Ectodermal cell (in vitro differentiated cells): ENCODE measurements at regions not wholly inside any gene's neighbourhood (a gene's known extent, or its start where the extent isn't known, plus 50 kb on each side); places are given as distances from the start of the nearest gene placed in this dataset.

Source experiments
- H3K27ac ChIP-seq: 2 replicates; pipeline ENCODE4 v1.7.0; 2013; ENCODE audit warnings: mild to moderate bottlenecking, low read depth, low read length; ENCODE audit not compliant: insufficient read depth, poor library complexity, severe bottlenecking
- H3K27me3 ChIP-seq: 2 replicates; pipeline ENCODE4 v1.7.0; 2013; ENCODE audit warnings: mild to moderate bottlenecking, low read length; ENCODE audit not compliant: insufficient read depth, control insufficient read depth, poor library complexity, severe bottlenecking
- H3K36me3 ChIP-seq: one replicate; pipeline ENCODE4 v1.7.0; 2013; ENCODE audit warnings: low read length; ENCODE audit not compliant: control insufficient read depth, insufficient read depth
- H3K4me1 ChIP-seq: one replicate; pipeline ENCODE4 v1.7.0; 2013; ENCODE audit warnings: low read length; ENCODE audit not compliant: control insufficient read depth, insufficient read depth
- H3K4me3 ChIP-seq: 2 replicates; pipeline ENCODE4 v1.7.0; 2013; ENCODE audit warnings: low read depth, low read length, control low read depth; ENCODE audit not compliant: insufficient read depth
- H3K9me3 ChIP-seq: 2 replicates; pipeline ENCODE4 v1.7.0; 2013; ENCODE audit warnings: mild to moderate bottlenecking, low read length, moderate library complexity; ENCODE audit not compliant: control insufficient read depth
- WGBS, 2 experiments: methylation state at CpG; one replicate each; pipeline ENCODE4 v1.1.7; 2013; ENCODE audit warnings: missing lambda C conversion rate in 2 of 2; 5-methylcytosine and 5-hydroxymethylcytosine counted together

DNA sequence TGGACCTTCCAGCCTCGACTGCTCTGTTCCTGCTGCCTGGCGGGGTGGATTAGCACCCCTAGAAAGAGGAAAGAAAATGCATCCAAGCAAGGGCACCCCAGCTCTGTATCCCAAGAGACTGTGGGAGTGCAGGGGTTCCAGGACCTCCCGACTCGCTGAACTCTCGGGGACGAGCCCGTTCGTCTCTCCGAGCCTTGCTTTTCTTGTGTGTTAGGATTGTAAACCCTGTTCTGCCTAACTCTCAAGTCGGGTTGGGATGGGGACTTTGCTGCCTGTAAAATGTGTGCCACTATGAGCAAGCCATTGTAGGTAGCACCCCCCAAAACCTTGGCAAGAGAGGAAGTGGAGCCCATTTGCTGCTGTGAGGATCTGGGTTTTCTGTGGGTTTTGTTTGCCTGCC, 73.2 kb upstream of the VRK1 start:
- Histone ChIP-seq H3K27me3 (no peaks in the 10 kb centered on the region), H3K27ac (no peak overlapping the region)
- 92% methylated on average over 10 of the region's 10 CpGs for WGBS, 2 experiments

GRCh38 chr14:96725232-96725631, 72.0 kb upstream of the VRK1 start:
- H3K9me3 ChIP-seq = no peaks in the 10 kb centered on the region
- no peak overlapping the region for H3K27ac ChIP-seq
- 96 to 97% methylated on average over 8 of the region's 8 CpGs for WGBS, 2 experiments
- H3K4me3 ChIP-seq = no peak overlapping the region
- H3K27me3 ChIP-seq = no peaks in the 10 kb centered on the region
- H3K36me3 ChIP-seq = no peaks in the 10 kb centered on the region
- H3K4me1 ChIP-seq = no peaks in the 10 kb centered on the region

More for the DNA sequence above, 73.2 kb upstream of the VRK1 start:
- Histone ChIP-seq H3K36me3 (no peaks in the 10 kb centered on the region), H3K4me3 (no peak overlapping the region), H3K4me1 (no peaks in the 10 kb centered on the region), H3K9me3 (no peaks in the 10 kb centered on the region)

DNA sequence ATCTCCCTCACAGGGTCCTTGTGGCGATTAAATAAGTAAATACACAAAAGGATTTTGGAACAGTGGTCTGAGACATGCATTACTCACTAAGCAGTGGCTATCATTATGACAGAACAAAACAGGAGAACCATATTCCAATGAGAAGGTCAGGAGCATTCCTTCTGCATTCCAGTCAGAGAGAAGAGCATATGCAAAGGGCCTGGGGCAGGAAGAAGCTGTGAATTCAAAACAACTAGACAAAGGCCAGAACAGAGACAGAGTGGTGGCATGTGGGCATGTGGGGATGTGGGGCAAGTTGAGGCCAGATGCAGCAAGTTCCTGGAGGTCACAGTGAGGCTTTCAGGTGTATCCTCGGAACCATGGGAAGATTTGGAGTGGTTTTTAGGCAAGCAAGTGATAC, 70.1 kb upstream of the VRK1 start:
- WGBS, 2 experiments = 41 to 50% methylated on average over 2 of the region's 2 CpGs
- no peaks in the 10 kb centered on the region for H3K4me1 ChIP-seq

DNA sequence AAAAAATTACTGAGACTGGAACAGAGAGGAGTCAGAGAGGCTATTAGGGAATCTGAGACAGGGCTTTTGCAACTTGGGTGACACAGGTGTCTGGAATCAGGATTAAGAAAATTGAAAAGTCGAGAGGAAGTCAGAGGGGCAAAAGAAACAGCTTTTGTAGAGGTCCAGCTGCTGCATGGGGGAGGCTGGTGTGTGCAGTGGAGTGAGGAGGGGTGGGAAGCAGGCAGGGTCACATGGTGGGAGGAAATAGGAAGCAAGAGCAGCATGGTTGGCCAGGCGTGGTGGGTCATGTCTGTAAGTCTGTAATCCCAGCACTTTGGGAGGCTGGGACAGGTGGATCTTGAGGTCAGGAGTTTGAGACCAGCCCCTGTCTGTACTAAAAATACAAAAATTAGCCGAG, 69.7 kb upstream of the VRK1 start:
- WGBS, 2 experiments = 91 to 96% methylated on average over 3 of the region's 3 CpGs
- no peak overlapping the region for H3K4me3 ChIP-seq
- H3K36me3 ChIP-seq = no peaks in the 10 kb centered on the region
- H3K27ac ChIP-seq = no peak overlapping the region
- no peaks in the 10 kb centered on the region for H3K9me3 ChIP-seq
- H3K4me1 ChIP-seq = no peaks in the 10 kb centered on the region
- no peaks in the 10 kb centered on the region for H3K27me3 ChIP-seq

More for the DNA sequence above, 70.1 kb upstream of the VRK1 start:
- Histone ChIP-seq H3K27me3 (no peaks in the 10 kb centered on the region), H3K36me3 (no peaks in the 10 kb centered on the region), H3K27ac (no peak overlapping the region), H3K9me3 (no peaks in the 10 kb centered on the region), H3K4me3 (no peak overlapping the region)

GRCh38 chr14:96727980-96728717, 69.0 kb upstream of the VRK1 start:
- Histone ChIP-seq H3K27ac (no peak overlapping the region), H3K4me3 (no peak overlapping the region), H3K27me3 (no peaks in the 10 kb centered on the region), H3K4me1 (no peaks in the 10 kb centered on the region), H3K36me3 (no peaks in the 10 kb centered on the region), H3K9me3 (no peaks in the 10 kb centered on the region)
- WGBS, 2 experiments = 85 to 87% methylated on average over 11 of the region's 11 CpGs

DNA sequence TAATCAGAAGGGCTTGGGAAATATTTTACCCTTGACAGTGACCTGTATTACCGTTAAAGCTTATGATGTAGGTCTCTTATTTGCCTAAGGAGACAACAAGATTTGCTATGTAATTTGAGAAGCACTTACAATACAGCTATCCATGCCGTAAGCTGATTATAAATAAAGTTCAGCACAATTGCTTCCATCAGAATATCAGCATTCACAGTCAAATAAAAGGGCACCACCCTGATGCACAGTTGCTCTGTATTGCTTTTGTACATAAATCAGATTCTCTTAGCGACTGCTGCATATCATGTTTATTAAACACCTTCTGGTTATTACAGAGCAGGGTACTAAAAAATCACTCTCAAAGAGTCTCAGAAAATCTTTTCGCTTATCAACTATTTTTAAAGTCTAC, 67.3 kb upstream of the VRK1 start:
- Histone ChIP-seq H3K36me3 (no peaks in the 10 kb centered on the region), H3K27ac (no peak overlapping the region), H3K27me3 (no peaks in the 10 kb centered on the region), H3K4me3 (no peak overlapping the region), H3K4me1 (no peaks in the 10 kb centered on the region), H3K9me3 (no peaks in the 10 kb centered on the region)
- WGBS, 2 experiments = 95 to 96% methylated on average over 4 of the region's 4 CpGs

DNA sequence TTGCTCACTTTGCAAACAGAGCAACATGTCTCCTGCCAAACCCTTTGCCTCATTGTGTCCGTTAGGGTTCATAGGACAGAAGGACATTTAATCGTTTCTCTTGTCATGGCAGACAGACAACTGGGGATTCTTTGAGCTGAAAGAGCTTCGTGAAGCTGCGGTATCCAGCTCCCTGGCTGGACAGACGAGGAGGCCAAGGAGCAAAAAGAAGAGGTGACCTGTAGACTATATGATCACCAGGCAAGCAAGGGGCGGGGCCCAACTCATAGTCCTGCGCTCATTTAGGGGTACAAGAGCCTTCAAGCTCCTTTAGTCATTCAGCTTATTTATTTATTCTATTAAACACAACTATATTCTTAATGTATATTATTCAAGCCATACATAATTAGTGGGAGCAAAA, 66.8 kb upstream of the VRK1 start:
- no peak overlapping the region for H3K27ac ChIP-seq
- no peaks in the 10 kb centered on the region for H3K9me3 ChIP-seq
- H3K27me3 ChIP-seq = no peaks in the 10 kb centered on the region
- H3K4me3 ChIP-seq = no peak overlapping the region
- no peaks in the 10 kb centered on the region for H3K4me1 ChIP-seq
- WGBS, 2 experiments = 93 to 94% methylated on average over 7 of the region's 7 CpGs
- H3K36me3 ChIP-seq = no peaks in the 10 kb centered on the region

GRCh38 chr14:96734076-96734622, 63.0 kb upstream of the VRK1 start:
- no peaks in the 10 kb centered on the region for H3K36me3 ChIP-seq
- H3K27ac ChIP-seq = no peak overlapping the region
- no peaks in the 10 kb centered on the region for H3K27me3 ChIP-seq
- no peak overlapping the region for H3K4me3 ChIP-seq
- WGBS, 2 experiments = 87 to 93% methylated on average over 5 to 6 of the region's 7 CpGs
- H3K4me1 ChIP-seq = no peaks in the 10 kb centered on the region
- H3K9me3 ChIP-seq = no peaks in the 10 kb centered on the region

DNA sequence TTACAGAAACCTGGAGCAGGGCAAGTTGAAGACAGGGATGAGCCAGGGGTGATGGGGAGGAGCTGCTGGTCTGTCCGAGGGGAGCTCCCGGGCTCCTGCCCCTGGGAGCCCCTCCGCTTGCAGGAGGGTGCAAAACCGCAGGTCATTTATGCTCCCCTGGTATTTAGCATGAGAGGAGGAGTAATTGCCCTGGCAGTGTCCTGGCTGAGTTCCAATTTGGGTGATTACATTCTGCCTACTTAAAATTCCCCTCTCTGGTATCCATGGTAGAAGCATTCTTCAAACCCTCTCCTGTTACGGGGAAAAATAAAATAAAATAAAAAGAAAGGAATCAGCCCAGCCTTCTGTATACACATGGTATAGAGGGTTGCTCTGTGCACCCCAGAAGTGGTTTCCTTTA, 61.7 kb upstream of the VRK1 start:
- 81 to 86% methylated on average over 4 to 5 of the region's 5 CpGs for WGBS, 2 experiments

DNA sequence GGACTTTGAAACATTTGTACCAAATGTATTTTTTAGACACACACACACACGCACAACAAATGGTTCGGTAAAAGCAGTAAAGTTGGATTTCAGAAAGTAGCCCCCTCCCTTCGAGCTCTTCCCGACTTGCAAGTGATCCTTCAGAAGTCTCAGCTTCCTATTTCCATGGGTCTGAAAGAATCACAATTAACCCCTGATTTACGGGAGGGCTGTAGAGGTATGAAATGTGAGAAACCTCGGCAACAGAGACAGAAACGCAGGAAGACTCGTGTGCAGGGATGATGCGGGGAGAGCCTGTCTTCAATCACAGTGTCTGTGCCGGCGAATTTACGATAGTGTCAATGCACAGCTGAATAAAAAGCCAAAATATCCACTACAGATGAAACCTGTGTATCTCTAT, 60.7 kb upstream of the VRK1 start:
- Histone ChIP-seq H3K27ac (no peak overlapping the region), H3K4me1 (no peaks in the 10 kb centered on the region), H3K36me3 (no peaks in the 10 kb centered on the region), H3K27me3 (no peaks in the 10 kb centered on the region), H3K9me3 (no peaks in the 10 kb centered on the region), H3K4me3 (no peak overlapping the region)
- 89 to 90% methylated on average over 12 of the region's 12 CpGs for WGBS, 2 experiments

More for the DNA sequence above, 61.7 kb upstream of the VRK1 start:
- H3K9me3 ChIP-seq = no peaks in the 10 kb centered on the region
- H3K4me1 ChIP-seq = no peaks in the 10 kb centered on the region
- H3K27ac ChIP-seq = no peak overlapping the region
- no peaks in the 10 kb centered on the region for H3K27me3 ChIP-seq
- no peak overlapping the region for H3K4me3 ChIP-seq
- no peaks in the 10 kb centered on the region for H3K36me3 ChIP-seq
